HG02943 (cell line): ENCODE measurements at regions not wholly inside any gene's neighbourhood (a gene's known extent, or its start where the extent isn't known, plus 50 kb on each side); places are given as distances from the start of the nearest gene placed in this dataset.
"Not testable (repeated sequence)": the region's sequence is repeated elsewhere in the genome, so short reads cannot be mapped to it uniquely, and the experiment has no call there.

Experiments
- ATAC-seq: cut with Tn5 transposase; IDR thresholded peaks from one replicate; pipeline ENCODE4 v1.9.1; 2021; ENCODE audit warnings: mild to moderate bottlenecking, low read depth, moderate library complexity; ENCODE audit not compliant: unreplicated experiment

GRCh38 chr2:210859314-210859713, 302.9 kb downstream of the CPS1 start:
- ATAC-seq: no peak

GRCh38 chr2:210860276-210860675, 303.9 kb downstream of the CPS1 start:
- no peak for ATAC-seq

GRCh38 chr2:210861038-210861665, 304.8 kb downstream of the CPS1 start:
- ATAC-seq: no peak

- ATAC-seq: no peak
Observed at GRCh38 chr2:210862283-210863065, 306.1 kb downstream of the CPS1 start.

GRCh38 chr2:210863283-210863682, 306.9 kb downstream of the CPS1 start:
- no peak for ATAC-seq

- not testable (repeated sequence) for ATAC-seq
Observed at GRCh38 chr2:210871566-210871965, 315.2 kb downstream of the CPS1 start.

GRCh38 chr2:210873631-210874030, 317.2 kb downstream of the CPS1 start:
- ATAC-seq: no peak

- ATAC-seq: no peak
Observed at GRCh38 chr2:210884227-210884626, 327.8 kb downstream of the CPS1 start.

- no peak for ATAC-seq
Observed at GRCh38 chr2:210888035-210888434, 331.6 kb downstream of the CPS1 start.

GRCh38 chr2:210895132-210895531, 338.7 kb downstream of the CPS1 start:
- ATAC-seq: no peak

- no peak for ATAC-seq
Observed at GRCh38 chr2:210899131-210899530, 342.7 kb downstream of the CPS1 start.

GRCh38 chr2:210901326-210901725, 344.9 kb downstream of the CPS1 start:
- ATAC-seq: no peak

- ATAC-seq: no peak
Observed at GRCh38 chr2:210912779-210913178, 356.4 kb downstream of the CPS1 start.

GRCh38 chr2:210913461-210913860, 357.1 kb downstream of the CPS1 start:
- no peak for ATAC-seq

GRCh38 chr2:210915912-210916311, 359.5 kb downstream of the CPS1 start:
- no peak for ATAC-seq

GRCh38 chr2:210917465-210917864, 361.1 kb downstream of the CPS1 start:
- ATAC-seq: no peak

GRCh38 chr2:210919128-210919527, 362.7 kb downstream of the CPS1 start:
- no peak for ATAC-seq

GRCh38 chr2:210922419-210922818, 366.0 kb downstream of the CPS1 start:
- no peak for ATAC-seq

GRCh38 chr2:210928714-210929113, 372.3 kb downstream of the CPS1 start:
- no peak for ATAC-seq

GRCh38 chr2:210938228-210938627, 381.8 kb downstream of the CPS1 start:
- ATAC-seq: no peak

- no peak for ATAC-seq
Observed at GRCh38 chr2:210946395-210946794, 390.0 kb downstream of the CPS1 start.

GRCh38 chr2:210950434-210951060, 394.1 kb downstream of the CPS1 start:
- not testable (repeated sequence) for ATAC-seq
